H9 (cell line): ENCODE measurements at regions not wholly inside any gene's neighbourhood (a gene's known extent, or its start where the extent isn't known, plus 50 kb on each side); places are given as distances from the start of the nearest gene placed in this dataset.
A peak's percentile ranks its signal among the peaks of the same experiment; 100 is the strongest.

ENCODE experiments used
- DNase-seq: peaks from one replicate; pipeline ENCODE4 v3.0.0-alpha.2; 2017
- H2AFZ ChIP-seq: one replicate; pipeline ENCODE4 v1.6.1; 2013; ENCODE audit warnings: mild to moderate bottlenecking, low read length, control low read depth, moderate library complexity
- H2AK5ac ChIP-seq: 2 replicates; pipeline ENCODE4 v1.6.1; 2013; ENCODE audit warnings: low read length, control low read depth, mixed read lengths; ENCODE audit not compliant: insufficient read length
- H2BK120ac ChIP-seq: one replicate; pipeline ENCODE4 v1.6.1; 2013; ENCODE audit warnings: low read depth, mild to moderate bottlenecking, low read length, control low read depth, inconsistent platforms; ENCODE audit not compliant: poor library complexity, severe bottlenecking
- H2BK12ac ChIP-seq: 2 replicates; pipeline ENCODE4 v1.6.1; 2013; ENCODE audit warnings: low read length, control low read depth, mixed read lengths, low read depth; ENCODE audit not compliant: insufficient read length
- H2BK15ac ChIP-seq: 2 replicates; pipeline ENCODE4 v1.6.1; 2013; ENCODE audit warnings: low read depth, low read length, control low read depth
- H2BK20ac ChIP-seq: one replicate; pipeline ENCODE4 v1.6.1; 2013; ENCODE audit warnings: low read depth, mild to moderate bottlenecking, low read length, control low read depth, inconsistent platforms; ENCODE audit not compliant: poor library complexity, severe bottlenecking
- H2BK5ac ChIP-seq: 2 replicates; pipeline ENCODE4 v1.6.1; 2013; ENCODE audit warnings: low read length, control low read depth, mixed read lengths; ENCODE audit not compliant: insufficient read length
- H3K14ac ChIP-seq: 2 replicates; pipeline ENCODE4 v1.6.1; 2013; ENCODE audit warnings: low read length, control low read depth; ENCODE audit not compliant: insufficient read depth
- H3K18ac ChIP-seq: 2 replicates; pipeline ENCODE4 v1.6.1; 2013; ENCODE audit warnings: low read depth, mild to moderate bottlenecking, mixed read lengths, low read length, control low read depth; ENCODE audit not compliant: insufficient read length
- H3K23ac ChIP-seq: 2 replicates; pipeline ENCODE4 v1.6.1; 2013; ENCODE audit warnings: low read length, control low read depth, mixed read lengths, low read depth; ENCODE audit not compliant: insufficient read length
- H3K23me2 ChIP-seq: 2 replicates; pipeline ENCODE4 v1.6.1; 2013; ENCODE audit warnings: low read depth, mild to moderate bottlenecking, mixed read lengths, low read length, control low read depth; ENCODE audit not compliant: insufficient read length, poor library complexity, severe bottlenecking
- H3K27ac ChIP-seq: 2 replicates; pipeline ENCODE4 v1.5.1; 2013; ENCODE audit warnings: low read length, control low read depth, mixed read lengths, low read depth; ENCODE audit not compliant: insufficient read length
- H3K27me3 ChIP-seq: 2 replicates; pipeline ENCODE4 v1.6.1; 2013; ENCODE audit warnings: low read length, control low read depth, inconsistent platforms; ENCODE audit not compliant: insufficient read depth
- H3K4ac ChIP-seq: 2 replicates; pipeline ENCODE4 v1.6.1; 2013; ENCODE audit warnings: low read depth, mild to moderate bottlenecking, control low read depth, inconsistent platforms, low read length, moderate library complexity
- H3K4me1 ChIP-seq: 2 replicates; pipeline ENCODE4 v1.6.1; 2013; ENCODE audit warnings: low read length, control low read depth, inconsistent platforms; ENCODE audit not compliant: insufficient read depth
- H3K4me2 ChIP-seq: 2 replicates; pipeline ENCODE4 v1.6.1; 2013; ENCODE audit warnings: low read length, control low read depth, mixed read lengths; ENCODE audit not compliant: insufficient read length, insufficient read depth
- H3K56ac ChIP-seq: 2 replicates; pipeline ENCODE4 v1.6.1; 2013; ENCODE audit warnings: low read depth, mild to moderate bottlenecking, mixed read lengths, low read length, control low read depth; ENCODE audit not compliant: insufficient read length
- H3K79me1 ChIP-seq: 2 replicates; pipeline ENCODE4 v1.6.1; 2013; ENCODE audit warnings: low read depth, mild to moderate bottlenecking, moderate library complexity, low read length, control low read depth, inconsistent platforms; ENCODE audit not compliant: insufficient read depth, poor library complexity, severe bottlenecking
- H3K79me2 ChIP-seq: 2 replicates; pipeline ENCODE4 v1.6.1; 2013; ENCODE audit warnings: low read length, control low read depth, inconsistent platforms; ENCODE audit not compliant: insufficient read depth
- H3K9ac ChIP-seq: 2 replicates; pipeline ENCODE4 v1.6.1; 2013; ENCODE audit warnings: low read length, control low read depth, mixed read lengths; ENCODE audit not compliant: insufficient read length; ENCODE audit errors: extremely low read depth
- H3K9me3 ChIP-seq: one replicate; pipeline ENCODE4 v1.6.1; 2013; ENCODE audit warnings: low read depth, low read length, inconsistent platforms; ENCODE audit not compliant: control insufficient read depth
- H3T11ph ChIP-seq: one replicate; pipeline ENCODE4 v1.6.1; 2013; ENCODE audit warnings: mild to moderate bottlenecking, low read length, control low read depth, inconsistent platforms
- H4K20me1 ChIP-seq: one replicate; pipeline ENCODE4 v1.6.1; 2013; ENCODE audit not compliant: control insufficient read depth, insufficient read length, insufficient read depth
- H4K5ac ChIP-seq: 2 replicates; pipeline ENCODE4 v1.6.1; 2013; ENCODE audit warnings: low read depth, mild to moderate bottlenecking, mixed read lengths, low read length, control low read depth; ENCODE audit not compliant: insufficient read length
- H4K8ac ChIP-seq: replicated peaks from 2 replicates; pipeline ENCODE4 v1.6.1; 2013; ENCODE audit warnings: low read length, control low read depth, mixed read lengths, low read depth; ENCODE audit not compliant: insufficient read length
- H4K91ac ChIP-seq: 2 replicates; pipeline ENCODE4 v1.6.1; 2013; ENCODE audit warnings: low read depth, mild to moderate bottlenecking, moderate library complexity, mixed read lengths, low read length, control low read depth; ENCODE audit not compliant: insufficient read length
- H3K27ac Mint-ChIP-seq, 3 experiments: 2 replicates in 2 of 3; 3 replicates in 1 of 3; pipeline ENCODE4 v1.8.0; 2020 to 2021; ENCODE audit warnings: mixed read lengths in 3 of 3, mild to moderate bottlenecking in 1 of 3, moderate library complexity in 1 of 3
- H3K27me3 Mint-ChIP-seq: 2 replicates; pipeline ENCODE4 v1.8.0; 2021; ENCODE audit warnings: low read depth, mild to moderate bottlenecking, moderate library complexity, mixed read lengths
- H3K36me3 Mint-ChIP-seq, 3 experiments: 2 replicates in 2 of 3; 3 replicates in 1 of 3; pipeline ENCODE4 v1.8.0; 2020 to 2021; ENCODE audit warnings: low read depth in 3 of 3, mixed read lengths in 3 of 3; ENCODE audit not compliant: insufficient read depth in 1 of 3
- H3K4me1 Mint-ChIP-seq, 2 experiments: 2 replicates each; pipeline ENCODE4 v1.8.0; 2020; ENCODE audit warnings: mixed read lengths in 2 of 2
- H3K4me3 Mint-ChIP-seq, 2 experiments: 2 replicates in 1 of 2; 3 replicates in 1 of 2; pipeline ENCODE4 v1.8.0; 2020 to 2021; ENCODE audit warnings: mild to moderate bottlenecking in 2 of 2, mixed read lengths in 2 of 2, moderate library complexity in 1 of 2
- H3K9me3 Mint-ChIP-seq, 2 experiments: 2 replicates in 1 of 2; 3 replicates in 1 of 2; pipeline ENCODE4 v1.8.0; 2020; ENCODE audit warnings: mild to moderate bottlenecking in 2 of 2, mixed read lengths in 2 of 2, moderate library complexity in 1 of 2
- WGBS: extraction: QIAGEN DNeasy Blood & Tissue Kit; methylation state at CpG from one replicate; pipeline ENCODE4 v1.1.7; 2013; ENCODE audit warnings: missing lambda C conversion rate, low lambda C conversion rate, mixed read lengths; ENCODE audit not compliant: insufficient read length; ENCODE audit errors: extremely low coverage; 5-methylcytosine and 5-hydroxymethylcytosine counted together
- TF ChIP-seq, protein P1 (sequence below): fragments of 200-600 bp; sonication (generic); conservative IDR thresholded peaks from 3 replicates; pipeline ENCODE4 v1.8.0; 2021; ENCODE audit warnings: antibody characterized with exemption, mild to moderate bottlenecking

DNA sequence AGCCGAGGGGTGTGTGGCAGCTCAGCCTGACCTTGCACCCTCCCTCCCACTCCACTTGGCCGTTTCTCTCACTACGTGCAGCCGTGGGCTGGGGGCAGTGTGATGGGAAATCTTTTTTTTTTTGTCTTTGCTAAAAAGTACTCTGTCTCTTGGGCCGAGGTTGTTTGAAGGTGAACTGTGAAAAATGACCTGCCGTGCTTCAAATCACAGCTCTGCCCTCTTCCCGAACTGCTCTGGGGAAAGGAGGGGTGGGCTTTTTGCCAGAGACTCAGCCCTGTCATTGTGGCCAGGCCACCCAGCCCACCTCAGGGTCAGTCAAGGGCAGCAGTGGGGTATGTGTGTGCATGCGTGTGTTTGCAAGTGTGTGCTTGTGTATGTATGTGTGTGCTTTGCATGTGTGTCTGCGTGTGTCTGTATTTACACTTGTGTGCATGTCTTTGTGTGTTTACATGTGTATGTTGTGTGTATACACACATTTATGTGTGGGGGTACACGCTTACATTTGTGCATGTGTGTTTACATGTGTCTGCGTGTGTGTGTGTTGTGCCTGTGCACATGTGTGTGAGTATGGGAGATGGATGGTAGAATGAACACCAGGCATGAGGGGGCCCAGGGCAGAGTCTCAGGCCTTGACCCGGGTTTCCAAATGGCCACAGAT is 61.3 kb upstream of the HAAO start:
- H2AFZ ChIP-seq = no peak overlapping the region
- H4K5ac ChIP-seq = no peak overlapping the region
- H4K8ac ChIP-seq = no peak overlapping the region
- no peaks in the 10 kb centered on the region for H3K79me2 ChIP-seq
- no peak overlapping the region for H3K27ac ChIP-seq
- Mint-ChIP-seq H3K4me3 (no peak overlapping the region), H3K36me3 (no peaks in the 10 kb centered on the region), H3K9me3 (no peaks in the 10 kb centered on the region), H3K27ac (peak overlapping the region in 2 of 3 experiments; percentile 3 to 78; a peak in 3 of 7 replicates), H3K27me3 (no peaks in the 10 kb centered on the region; the same call in 1 of the 2 replicates), H3K4me1 (peaks cover 6 to 20% of the 10 kb centered on the region in 2 experiments)
- no peak overlapping the region for H4K91ac ChIP-seq
- H3K27me3 ChIP-seq = no peaks in the 10 kb centered on the region
- no peak overlapping the region for H2AK5ac ChIP-seq
- H2BK120ac ChIP-seq = no peak overlapping the region
- no peak overlapping the region; the same call in 1 of the 2 replicates for H3K14ac ChIP-seq
- H3K23ac ChIP-seq = no peak overlapping the region
- H3K4me2 ChIP-seq = no peak overlapping the region
- H3K79me1 ChIP-seq = no peaks in the 10 kb centered on the region
- H3K56ac ChIP-seq = no peak overlapping the region
- DNase-seq = no peak
- no peaks in the 10 kb centered on the region for H3K9me3 ChIP-seq
- H3K23me2 ChIP-seq = no peaks in the 10 kb centered on the region
- H2BK15ac ChIP-seq = no peak overlapping the region
- no peak overlapping the region for H2BK12ac ChIP-seq
- no peak overlapping the region for H2BK5ac ChIP-seq
- WGBS = no CpG with 5 or more reads among the region's 12 CpGs
- no peak overlapping the region for H3T11ph ChIP-seq
- no peaks in the 10 kb centered on the region for H4K20me1 ChIP-seq
- no peak overlapping the region for H2BK20ac ChIP-seq
- no peak overlapping the region for H3K4ac ChIP-seq
- TF ChIP-seq, protein P1, sequence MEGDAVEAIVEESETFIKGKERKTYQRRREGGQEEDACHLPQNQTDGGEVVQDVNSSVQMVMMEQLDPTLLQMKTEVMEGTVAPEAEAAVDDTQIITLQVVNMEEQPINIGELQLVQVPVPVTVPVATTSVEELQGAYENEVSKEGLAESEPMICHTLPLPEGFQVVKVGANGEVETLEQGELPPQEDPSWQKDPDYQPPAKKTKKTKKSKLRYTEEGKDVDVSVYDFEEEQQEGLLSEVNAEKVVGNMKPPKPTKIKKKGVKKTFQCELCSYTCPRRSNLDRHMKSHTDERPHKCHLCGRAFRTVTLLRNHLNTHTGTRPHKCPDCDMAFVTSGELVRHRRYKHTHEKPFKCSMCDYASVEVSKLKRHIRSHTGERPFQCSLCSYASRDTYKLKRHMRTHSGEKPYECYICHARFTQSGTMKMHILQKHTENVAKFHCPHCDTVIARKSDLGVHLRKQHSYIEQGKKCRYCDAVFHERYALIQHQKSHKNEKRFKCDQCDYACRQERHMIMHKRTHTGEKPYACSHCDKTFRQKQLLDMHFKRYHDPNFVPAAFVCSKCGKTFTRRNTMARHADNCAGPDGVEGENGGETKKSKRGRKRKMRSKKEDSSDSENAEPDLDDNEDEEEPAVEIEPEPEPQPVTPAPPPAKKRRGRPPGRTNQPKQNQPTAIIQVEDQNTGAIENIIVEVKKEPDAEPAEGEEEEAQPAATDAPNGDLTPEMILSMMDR = no peak
- no peak overlapping the region for H3K18ac ChIP-seq
- no peaks in the 10 kb centered on the region for H3K4me1 ChIP-seq
- no peak overlapping the region for H3K9ac ChIP-seq
